Stimulated activated CD4-positive, alpha-beta T cell treated with anti-CD3 and anti-CD28 coated beads, Interleukin-2, amount 100 ng/mL, for 4 hours (primary cell): ENCODE measurements at regions not wholly inside any gene's neighbourhood (a gene's known extent, or its start where the extent isn't known, plus 50 kb on each side); places are given as distances from the start of the nearest gene placed in this dataset.
"Not testable (repeated sequence)": the region's sequence is repeated elsewhere in the genome, so short reads cannot be mapped to it uniquely, and the experiment has no call there.

Source experiments
- DNase-seq: peaks from one replicate; pipeline ENCODE4 v3.0.0-alpha.2; 2020; ENCODE audit warnings: low read depth

GRCh38 chr2:39583213-39583612 lies 82.5 kb upstream of the TMEM178A start:
- no peak for DNase-seq

GRCh38 chr2:39583781-39584180 lies 81.9 kb upstream of the TMEM178A start:
- no peak for DNase-seq

- no peak for DNase-seq
Measured at GRCh38 chr2:39584283-39584965, 81.3 kb upstream of the TMEM178A start.

GRCh38 chr2:39585531-39585930 lies 80.2 kb upstream of the TMEM178A start:
- not testable (repeated sequence) for DNase-seq

- no peak for DNase-seq
Measured at GRCh38 chr2:39587168-39587567, 78.5 kb upstream of the TMEM178A start.

- DNase-seq: no peak
Measured at GRCh38 chr2:39587641-39588040, 78.1 kb upstream of the TMEM178A start.

- DNase-seq: no peak
Measured at GRCh38 chr2:39593439-39594393, 72.0 kb upstream of the TMEM178A start.

GRCh38 chr2:39595116-39595515 lies 70.6 kb upstream of the TMEM178A start:
- no peak for DNase-seq

GRCh38 chr2:39597314-39597713 lies 68.4 kb upstream of the TMEM178A start:
- no peak for DNase-seq

GRCh38 chr2:39602616-39603015 lies 63.1 kb upstream of the TMEM178A start:
- DNase-seq: no peak

- DNase-seq: no peak
Measured at GRCh38 chr2:39603436-39603835, 62.3 kb upstream of the TMEM178A start.

GRCh38 chr2:39604866-39605265 lies 60.9 kb upstream of the TMEM178A start:
- DNase-seq: no peak

GRCh38 chr2:39606585-39606984 lies 59.1 kb upstream of the TMEM178A start:
- DNase-seq: no peak

GRCh38 chr2:39607538-39608262 lies 58.0 kb upstream of the TMEM178A start:
- no peak for DNase-seq

GRCh38 chr2:39608263-39608575 lies 57.5 kb upstream of the TMEM178A start:
- no peak for DNase-seq

- no peak for DNase-seq
Measured at GRCh38 chr2:39608686-39609441, 56.9 kb upstream of the TMEM178A start.

GRCh38 chr2:39609917-39610316 lies 55.8 kb upstream of the TMEM178A start:
- DNase-seq: no peak

- DNase-seq: no peak
Measured at GRCh38 chr2:39615675-39616074, 50.0 kb upstream of the TMEM178A start.
